Astrocyte (in vitro differentiated cells and primary cell): ENCODE measurements at regions not wholly inside any gene's neighbourhood (a gene's known extent, or its start where the extent isn't known, plus 50 kb on each side); places are given as distances from the start of the nearest gene placed in this dataset.

ENCODE experiments used
- CTCF ChIP-seq: IDR thresholded peaks from 2 replicates; pipeline ENCODE4 v1.5.1; 2011; ENCODE audit warnings: low read depth, mild to moderate bottlenecking, inconsistent platforms, low read length, moderate library complexity; ENCODE audit not compliant: insufficient read depth
- EZH2 ChIP-seq: IDR thresholded peaks from 2 replicates; pipeline ENCODE4 v1.6.1; 2012; ENCODE audit warnings: mild to moderate bottlenecking, low read length, inconsistent platforms; ENCODE audit not compliant: insufficient read depth

GRCh38 chr3:103968751-103969150, 1398.0 kb upstream of the ALCAM start:
- TF ChIP-seq CTCF (no peak), EZH2 (no peak)
